Ectodermal cell (in vitro differentiated cells): ENCODE measurements at regions not wholly inside any gene's neighbourhood (a gene's known extent, or its start where the extent isn't known, plus 50 kb on each side); places are given as distances from the start of the nearest gene placed in this dataset.

Experiments
- H3K27ac ChIP-seq: 2 replicates; pipeline ENCODE4 v1.7.0; 2013; ENCODE audit warnings: mild to moderate bottlenecking, low read depth, low read length; ENCODE audit not compliant: insufficient read depth, poor library complexity, severe bottlenecking
- H3K27me3 ChIP-seq: 2 replicates; pipeline ENCODE4 v1.7.0; 2013; ENCODE audit warnings: mild to moderate bottlenecking, low read length; ENCODE audit not compliant: insufficient read depth, control insufficient read depth, poor library complexity, severe bottlenecking
- H3K36me3 ChIP-seq: one replicate; pipeline ENCODE4 v1.7.0; 2013; ENCODE audit warnings: low read length; ENCODE audit not compliant: control insufficient read depth, insufficient read depth
- H3K4me1 ChIP-seq: one replicate; pipeline ENCODE4 v1.7.0; 2013; ENCODE audit warnings: low read length; ENCODE audit not compliant: control insufficient read depth, insufficient read depth
- H3K4me3 ChIP-seq: 2 replicates; pipeline ENCODE4 v1.7.0; 2013; ENCODE audit warnings: low read depth, low read length, control low read depth; ENCODE audit not compliant: insufficient read depth
- H3K9me3 ChIP-seq: 2 replicates; pipeline ENCODE4 v1.7.0; 2013; ENCODE audit warnings: mild to moderate bottlenecking, low read length, moderate library complexity; ENCODE audit not compliant: control insufficient read depth
- WGBS, 2 experiments: methylation state at CpG; one replicate each; pipeline ENCODE4 v1.1.7; 2013; ENCODE audit warnings: missing lambda C conversion rate in 2 of 2; 5-methylcytosine and 5-hydroxymethylcytosine counted together

- H3K27me3 ChIP-seq: no peaks in the 10 kb centered on the region
- H3K4me3 ChIP-seq: no peak overlapping the region
- H3K36me3 ChIP-seq: no peaks in the 10 kb centered on the region
- no peaks in the 10 kb centered on the region for H3K4me1 ChIP-seq
- 89 to 98% methylated on average over 3 of the region's 6 CpGs for WGBS, 2 experiments
- no peak overlapping the region for H3K27ac ChIP-seq
- H3K9me3 ChIP-seq: no peaks in the 10 kb centered on the region
Measured at GRCh38 chr21:38880577-38880966, 74.8 kb downstream of the ETS2 start.

- Histone ChIP-seq H3K4me1 (no peaks in the 10 kb centered on the region), H3K27ac (no peak overlapping the region), H3K36me3 (no peaks in the 10 kb centered on the region), H3K27me3 (no peaks in the 10 kb centered on the region), H3K4me3 (no peak overlapping the region), H3K9me3 (no peaks in the 10 kb centered on the region)
- 86 to 93% methylated on average over 4 of the region's 4 CpGs for WGBS, 2 experiments
Measured at GRCh38 chr21:38879912-38880576, 74.3 kb downstream of the ETS2 start.

GRCh38 chr21:38878379-38879179, 72.8 kb downstream of the ETS2 start:
- no peak overlapping the region for H3K27ac ChIP-seq
- no peak overlapping the region for H3K4me3 ChIP-seq
- 97 to 100% methylated on average over 1 of the region's 1 CpG for WGBS, 2 experiments
- no peaks in the 10 kb centered on the region for H3K36me3 ChIP-seq
- H3K27me3 ChIP-seq: no peaks in the 10 kb centered on the region
- no peaks in the 10 kb centered on the region for H3K4me1 ChIP-seq
- H3K9me3 ChIP-seq: no peaks in the 10 kb centered on the region

GRCh38 chr21:38875694-38876492, 70.2 kb downstream of the ETS2 start:
- no peak overlapping the region for H3K27ac ChIP-seq
- no peaks in the 10 kb centered on the region for H3K27me3 ChIP-seq
- no peak overlapping the region for H3K4me3 ChIP-seq
- H3K4me1 ChIP-seq: no peaks in the 10 kb centered on the region
- WGBS, 2 experiments: 92 to 94% methylated on average over 9 to 10 of the region's 10 CpGs
- no peaks in the 10 kb centered on the region for H3K36me3 ChIP-seq
- H3K9me3 ChIP-seq: no peaks in the 10 kb centered on the region
